HG03066 (cell line): ENCODE measurements at regions not wholly inside any gene's neighbourhood (a gene's known extent, or its start where the extent isn't known, plus 50 kb on each side); places are given as distances from the start of the nearest gene placed in this dataset.

Experiments used
- ATAC-seq: cut with Tn5 transposase; IDR thresholded peaks from one replicate; pipeline ENCODE4 v1.9.1; 2021; ENCODE audit warnings: low read depth; ENCODE audit not compliant: unreplicated experiment

DNA sequence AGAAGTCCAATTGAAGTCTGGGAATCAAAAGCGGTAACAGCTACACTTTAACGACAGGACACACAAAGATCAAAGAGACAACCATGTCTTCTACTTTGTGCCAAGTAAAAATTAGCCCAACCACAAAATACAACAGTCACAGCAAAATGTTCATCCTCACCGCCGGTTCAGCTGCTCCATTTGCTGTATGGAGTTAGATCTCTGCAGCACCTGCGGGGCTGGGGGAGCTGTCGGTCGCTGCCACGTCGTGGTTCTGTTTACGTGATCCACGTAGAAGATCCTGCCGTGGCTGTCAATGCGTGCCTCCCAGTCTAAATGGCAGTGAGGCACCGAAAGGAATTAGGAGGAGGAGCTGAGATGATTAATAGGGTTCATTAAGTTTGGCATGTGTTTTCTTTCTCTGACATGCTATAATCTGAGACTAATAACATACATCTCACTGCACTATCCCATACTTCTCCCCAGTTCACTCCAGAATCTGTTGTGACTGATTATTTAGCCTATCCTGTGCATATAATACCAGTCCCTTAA, 136.5 kb upstream of the STK17B start:
- ATAC-seq: no peak

- ATAC-seq: no peak
These were observed 138.3 kb upstream of the STK17B start for GRCh38 chr2:196309691-196310090.

- ATAC-seq: no peak
These were observed 142.8 kb upstream of the STK17B start for GRCh38 chr2:196314157-196314556.

DNA sequence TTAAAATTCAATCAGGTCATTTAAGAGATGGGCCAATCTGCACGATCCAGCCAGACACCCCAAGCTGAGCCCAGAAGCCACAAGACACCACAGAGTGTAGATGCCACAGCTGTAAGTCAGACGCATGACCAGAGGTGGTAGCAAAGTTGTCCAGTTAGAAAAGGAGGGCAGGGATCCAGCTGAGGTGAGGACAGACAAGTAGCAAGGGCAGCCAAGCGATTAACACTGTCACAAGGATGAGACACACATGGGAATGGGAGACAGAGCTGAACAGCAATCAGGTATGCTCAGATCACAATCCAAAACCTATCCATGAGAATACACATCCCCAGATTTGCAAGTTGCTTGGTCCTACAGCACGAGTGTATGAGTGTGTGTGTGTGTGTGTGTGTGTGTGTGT, 143.4 kb upstream of the STK17B start:
- ATAC-seq: no peak

DNA sequence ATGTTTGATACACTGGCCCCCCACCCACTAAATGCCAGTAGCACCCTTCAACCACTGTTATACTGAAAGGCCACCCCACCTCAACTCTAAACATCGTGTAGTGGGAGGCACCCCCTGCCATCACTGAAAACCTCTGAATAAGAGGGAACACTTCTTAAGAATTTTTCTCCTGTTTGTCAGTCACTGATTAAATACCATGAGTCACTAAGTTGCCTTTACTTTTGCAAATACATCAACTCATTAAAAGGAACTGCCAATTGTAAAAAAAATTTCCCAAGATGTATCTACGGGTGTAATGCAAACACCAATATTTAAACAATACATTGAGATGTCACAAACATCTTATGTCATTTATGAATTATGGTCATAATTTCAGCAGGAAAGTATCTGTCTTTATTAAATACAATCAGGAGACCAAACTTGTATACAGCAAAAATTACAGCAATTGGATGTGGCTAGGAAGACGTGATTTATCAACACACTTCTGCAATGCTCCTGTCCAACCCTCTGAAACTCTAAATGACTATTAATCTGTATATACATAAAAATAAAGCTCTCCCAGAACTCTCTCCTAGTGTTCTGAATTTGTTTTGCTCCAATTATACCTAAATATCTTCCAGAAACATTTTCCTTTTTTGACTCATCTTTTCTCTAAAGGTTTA, 144.1 kb upstream of the STK17B start:
- ATAC-seq: no peak

DNA sequence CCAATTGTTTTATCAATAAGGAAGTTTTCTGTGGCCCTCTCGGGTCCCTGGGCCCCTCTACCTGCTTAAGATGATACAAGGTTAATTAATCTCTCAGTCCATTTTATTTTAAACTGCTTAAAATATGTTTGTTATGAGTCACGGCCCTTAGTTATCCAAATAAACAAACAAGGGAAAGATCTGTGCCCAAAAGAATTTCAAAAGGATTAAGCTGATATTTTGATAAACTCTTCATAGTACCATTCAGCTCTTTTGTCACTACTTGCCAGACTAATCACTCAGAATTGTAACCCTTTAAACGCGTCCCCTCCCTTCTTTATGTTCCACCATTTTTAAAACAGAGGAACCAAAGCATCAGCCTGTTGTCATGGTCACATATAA, 144.7 kb upstream of the STK17B start:
- no peak for ATAC-seq

- ATAC-seq: no peak
These were observed 147.4 kb upstream of the STK17B start for GRCh38 chr2:196318517-196319377.

DNA sequence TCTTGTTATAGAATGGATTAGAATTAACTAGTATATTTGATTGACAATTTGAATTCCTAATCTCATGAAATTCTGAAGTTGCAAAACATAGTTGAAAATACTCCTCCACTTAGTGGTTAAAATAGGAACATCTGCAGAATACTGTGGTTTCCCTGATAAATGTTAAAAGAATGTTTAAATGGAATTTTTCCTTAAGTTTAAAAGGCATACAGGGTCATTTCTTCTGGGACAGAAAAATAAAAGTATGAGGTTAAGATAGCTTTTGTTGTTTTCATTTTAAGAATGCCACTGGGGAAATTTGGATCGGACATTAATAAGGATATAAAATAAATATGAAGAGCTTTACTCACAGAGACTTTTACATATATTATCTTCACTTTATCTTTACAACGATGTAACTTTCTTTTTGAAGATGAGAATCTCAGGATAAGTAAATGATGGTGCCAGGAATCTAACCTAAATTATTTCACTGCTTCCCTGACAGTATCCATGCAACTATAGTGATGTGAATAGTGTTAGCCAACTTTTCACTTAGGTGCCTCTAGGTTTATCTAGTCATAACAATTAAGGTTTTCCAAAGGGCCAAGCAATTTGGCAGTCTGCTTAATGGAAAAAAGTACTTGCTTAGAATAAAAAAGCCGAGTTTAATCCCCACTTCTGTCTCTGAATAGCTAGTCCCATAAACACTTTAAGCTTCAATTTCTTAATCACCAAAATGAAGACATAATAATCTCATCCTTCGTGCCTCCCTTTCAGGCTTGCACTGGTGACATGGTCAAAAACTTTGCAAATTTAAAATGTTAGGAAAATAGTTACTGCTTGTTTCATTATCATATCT, 151.8 kb upstream of the STK17B start:
- ATAC-seq: no peak

DNA sequence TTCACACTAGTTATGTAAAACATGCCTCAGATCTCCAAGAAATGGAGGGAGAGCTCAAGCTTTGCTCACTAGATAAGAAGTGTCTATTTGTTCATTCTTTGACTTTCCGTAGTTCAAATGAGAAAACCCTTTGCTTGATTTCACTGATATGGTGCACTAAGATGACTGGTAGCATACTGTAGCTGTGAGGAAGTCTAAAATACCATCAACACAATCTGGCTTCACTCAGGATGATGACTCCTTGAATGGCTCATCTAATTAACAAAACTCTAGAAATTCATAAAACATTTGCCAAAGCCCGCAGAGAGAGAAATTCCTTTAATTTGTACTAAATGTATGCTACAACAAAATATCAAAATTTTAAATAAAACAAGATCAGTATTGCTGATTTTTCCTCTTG, 152.8 kb upstream of the STK17B start:
- ATAC-seq: no peak

DNA sequence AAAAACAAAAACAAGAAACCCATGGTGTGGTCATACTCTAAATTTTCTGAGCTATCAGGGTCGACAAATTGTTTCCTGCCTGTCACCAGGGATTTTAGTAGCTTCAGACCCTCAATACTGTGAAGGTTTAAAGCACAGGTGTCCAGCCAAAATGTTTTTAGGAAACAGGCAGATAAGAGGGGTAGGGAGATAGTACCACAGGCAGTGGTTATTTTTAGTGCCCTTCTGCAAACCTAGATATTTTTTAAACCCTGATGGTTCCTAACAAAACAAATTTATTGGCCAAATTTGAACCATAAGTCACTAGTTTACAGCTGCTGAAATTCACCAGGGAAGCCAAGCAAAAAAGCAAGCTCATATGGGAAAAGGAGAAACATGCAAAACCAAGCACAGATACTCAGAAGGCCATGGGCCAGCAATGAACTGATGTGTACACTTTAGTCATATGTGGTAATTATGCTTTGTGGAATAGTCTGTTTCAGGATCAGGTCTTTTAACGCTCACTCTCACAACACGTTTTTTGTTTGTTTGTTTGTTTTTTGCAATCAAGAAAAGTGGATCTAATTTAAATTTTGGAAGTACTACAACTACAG, 156.8 kb upstream of the STK17B start:
- ATAC-seq: no peak

DNA sequence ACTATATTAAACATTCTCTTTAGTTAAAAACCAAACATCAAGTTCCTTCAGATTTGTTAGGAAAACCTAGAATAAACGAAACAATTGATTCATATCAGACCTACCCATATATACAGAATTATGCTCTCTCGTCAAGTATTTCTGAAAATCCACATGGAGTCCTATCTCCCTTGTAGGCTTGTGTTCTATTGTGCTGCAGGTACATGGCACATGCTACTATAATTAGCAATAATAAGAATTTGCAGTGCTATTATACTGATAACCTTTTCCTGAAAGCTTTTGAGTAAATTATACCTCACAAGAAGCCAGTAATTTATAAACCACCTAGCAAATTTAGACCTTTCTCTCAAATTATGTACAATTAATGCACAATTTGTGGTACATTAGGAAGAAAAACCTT, 158.6 kb upstream of the STK17B start:
- ATAC-seq: no peak

DNA sequence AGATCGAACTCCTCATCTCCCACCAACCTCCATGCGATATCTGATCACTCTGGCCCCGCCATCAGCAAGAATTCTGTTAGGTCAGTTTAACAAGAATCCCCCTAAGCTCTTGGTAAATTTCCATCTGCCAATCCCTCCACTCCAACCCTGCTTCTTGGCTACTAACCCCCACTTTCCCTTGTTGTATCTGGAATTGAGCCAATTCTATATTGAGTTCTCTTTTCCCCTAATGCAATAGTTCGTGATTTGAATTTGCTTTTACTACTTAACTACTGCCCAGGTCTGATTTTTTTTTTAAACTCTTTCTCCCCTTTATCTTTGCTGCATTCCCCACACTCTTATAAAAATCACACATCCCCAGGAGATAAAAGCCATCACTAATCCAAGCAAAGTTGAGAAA, 159.3 kb upstream of the STK17B start:
- ATAC-seq: no peak

GRCh38 chr2:196331143-196331542, 159.8 kb upstream of the STK17B start:
- ATAC-seq: no peak

DNA sequence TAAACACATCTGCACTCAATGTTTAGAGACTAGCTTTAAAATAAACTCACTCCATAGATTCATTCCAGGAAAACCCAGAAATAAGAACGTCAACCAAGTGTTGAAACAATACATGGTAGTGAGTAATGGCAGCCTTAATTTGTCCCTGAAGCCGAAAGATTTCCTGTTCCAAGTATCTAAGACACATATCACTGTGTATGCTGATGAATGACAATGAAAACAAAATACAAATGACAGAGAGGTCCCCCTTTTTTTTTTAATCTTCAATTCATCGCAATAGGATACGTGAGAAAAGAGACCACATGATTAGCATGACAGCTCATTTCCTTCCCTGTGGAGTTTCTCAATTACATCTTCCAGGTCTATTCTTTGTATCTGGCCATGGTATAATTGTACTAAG, 160.5 kb upstream of the STK17B start:
- no peak for ATAC-seq

- ATAC-seq: no peak
These were observed 162.0 kb upstream of the STK17B start for GRCh38 chr2:196333397-196333796.

DNA sequence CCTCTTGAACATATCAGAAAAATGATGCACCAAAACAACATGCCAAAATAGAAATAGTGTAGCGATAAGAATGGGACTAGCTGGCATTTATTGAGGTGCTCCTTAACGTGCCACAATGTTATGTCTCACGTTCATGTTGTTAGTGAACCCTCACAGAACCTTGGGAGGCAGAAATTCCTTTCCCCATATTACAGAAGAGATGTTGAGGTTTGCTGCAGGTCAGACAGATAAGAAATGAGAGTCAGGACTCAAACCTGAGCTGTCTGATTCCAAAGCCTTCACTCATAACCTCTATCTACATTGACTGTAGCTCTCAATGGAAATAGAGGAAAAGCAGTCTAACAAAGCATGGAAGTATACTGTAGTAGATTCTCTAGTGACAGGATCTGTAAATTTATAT, 163.3 kb upstream of the STK17B start:
- ATAC-seq: no peak

DNA sequence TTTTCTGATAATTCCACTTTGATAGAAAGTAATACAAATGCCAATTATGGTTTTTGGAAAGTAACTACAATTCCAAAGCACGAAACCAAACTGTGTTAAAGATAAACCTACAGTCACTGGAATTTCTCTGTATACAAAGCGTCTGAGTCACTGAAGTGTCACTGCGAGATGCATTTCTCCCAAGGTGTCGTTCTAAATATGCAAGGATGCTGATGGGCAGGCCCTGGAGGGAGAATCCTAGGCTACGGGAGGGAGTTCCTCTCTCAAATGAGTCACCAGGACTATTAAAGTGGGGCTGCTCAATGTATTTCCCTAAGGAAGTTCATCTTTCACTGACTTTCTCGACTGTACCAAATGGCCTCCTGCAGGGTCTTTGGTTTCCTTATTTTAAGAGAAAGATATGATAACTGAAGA, 163.8 kb upstream of the STK17B start:
- ATAC-seq: no peak

DNA sequence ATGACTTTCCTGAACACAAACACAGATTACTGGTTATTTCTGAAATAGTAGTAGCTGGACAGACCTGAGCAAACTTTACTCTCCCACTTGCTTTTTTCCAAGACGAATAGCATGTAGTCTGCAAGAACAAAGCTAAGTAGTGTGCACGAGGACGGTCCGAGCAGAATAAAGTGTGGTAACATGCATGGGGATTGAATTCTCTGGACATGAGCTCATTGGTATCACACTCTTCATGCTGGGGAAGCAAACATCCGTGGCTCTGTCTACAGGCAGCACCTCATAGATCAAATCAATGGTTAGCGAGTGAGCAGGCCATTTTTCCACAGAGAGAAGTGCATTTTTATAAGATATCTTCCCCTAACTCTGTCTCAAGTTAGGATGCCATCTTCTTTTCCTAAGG, 164.8 kb upstream of the STK17B start:
- ATAC-seq: no peak

GRCh38 chr2:196336715-196337114, 165.3 kb upstream of the STK17B start:
- no peak for ATAC-seq

GRCh38 chr2:196337208-196337953, 166.0 kb upstream of the STK17B start:
- ATAC-seq: no peak
